SK-N-SH (cell line): ENCODE measurements at regions not wholly inside any gene's neighbourhood (a gene's known extent, or its start where the extent isn't known, plus 50 kb on each side); places are given as distances from the start of the nearest gene placed in this dataset.

Experiments used
- CTCF ChIA-PET: fragments of 300-600, 350-600 bp; formaldehyde crosslinking; extraction: SDS; loops from one replicate; lab custom pipeline; 2021; lab: Yijun Ruan, JAX
- POLR2A ChIA-PET: fragments of 350-600 bp; sonication (Branson Sonifier 250); formaldehyde crosslinking; extraction: SDS; loops from one replicate; lab custom pipeline; 2020; ENCODE audit warnings: antibody characterized with exemption, inconsistent platforms; lab: Yijun Ruan, JAX
- DNase-seq: peaks from one replicate; pipeline ENCODE4 v3.0.0; 2012
- H2AFZ ChIP-seq: fragments of 200-600 bp; sonication (generic); 2 replicates; pipeline ENCODE4 v1.8.1; 2016; ENCODE audit warnings: antibody characterized with exemption, mild to moderate bottlenecking, low read depth
- H3F3A ChIP-seq: fragments of 200-600 bp; sonication (generic); replicated peaks from 2 replicates; pipeline ENCODE3; 2016; ENCODE audit warnings: antibody characterized with exemption, mild to moderate bottlenecking; ENCODE audit not compliant: insufficient read depth
- H3K27ac ChIP-seq, 2 experiments: fragments of 200-500 bp in 1 of 2; fragments of 200-600 bp in 1 of 2; sonication (Bioruptor generic) in 1 of 2; sonication (generic), shearing (Covaris generic) in 1 of 2; 2 replicates each; pipeline versions ENCODE4 v1.5.1 to v1.6.1; 2014 to 2016; ENCODE audit warnings: low read depth in 2 of 2, inconsistent platforms in 1 of 2, low read length in 1 of 2, mild to moderate bottlenecking in 1 of 2, mixed read lengths in 1 of 2
- H3K27me3 ChIP-seq: fragments of 200-600 bp; sonication (generic), shearing (Covaris generic); 2 replicates; pipeline ENCODE4 v1.6.1; 2016; ENCODE audit warnings: mixed run types; ENCODE audit not compliant: insufficient read depth
- H3K36me3 ChIP-seq, 2 experiments: fragments of 200-500 bp in 1 of 2; fragments of 200-600 bp in 1 of 2; sonication (Bioruptor generic) in 1 of 2; sonication (generic) in 1 of 2; replicated peaks in 1 of 2; 2 replicates each; pipeline versions ENCODE3 to v1.5.1; 2014 to 2016; ENCODE audit warnings: low read length in 1 of 2, mild to moderate bottlenecking in 1 of 2; ENCODE audit not compliant: insufficient read depth in 2 of 2, control insufficient read depth in 1 of 2
- H3K4me1 ChIP-seq, 2 experiments: fragments of 200-500 bp in 1 of 2; fragments of 200-600 bp in 1 of 2; sonication (Bioruptor generic) in 1 of 2; sonication (generic), shearing (Covaris generic) in 1 of 2; 2 replicates each; pipeline versions ENCODE4 v1.5.1 to v1.6.1; 2014 to 2016; ENCODE audit warnings: low read depth in 1 of 2, low read length in 1 of 2, mixed run types in 1 of 2; ENCODE audit not compliant: insufficient read depth in 2 of 2, control insufficient read depth in 1 of 2
- H3K4me2 ChIP-seq: fragments of 200-600 bp; sonication (generic), shearing (Covaris generic); 2 replicates; pipeline ENCODE4 v1.6.1; 2017; ENCODE audit warnings: mixed run types
- H3K4me3 ChIP-seq, 2 experiments: fragments of 200-500 bp in 1 of 2; fragments of 200-600 bp in 1 of 2; sonication (Bioruptor generic) in 1 of 2; sonication (generic), shearing (Covaris generic) in 1 of 2; 2 replicates each; pipeline versions ENCODE4 v1.5.1 to v1.8.1; 2014 to 2016; ENCODE audit warnings: low read depth in 2 of 2, inconsistent platforms in 1 of 2, low read length in 1 of 2, mild to moderate bottlenecking in 1 of 2, mixed read lengths in 1 of 2, moderate library complexity in 1 of 2
- H3K79me2 ChIP-seq: fragments of 200-600 bp; sonication (generic); 2 replicates; pipeline ENCODE4 v1.8.1; 2017; ENCODE audit warnings: mild to moderate bottlenecking; ENCODE audit not compliant: insufficient read depth
- H3K9ac ChIP-seq: fragments of 200-600 bp; sonication (generic); 2 replicates; pipeline ENCODE4 v1.6.1; 2017; ENCODE audit warnings: mixed run types
- H3K9me2 ChIP-seq: fragments of 200-600 bp; sonication (generic); 2 replicates; pipeline ENCODE4 v1.6.1; 2017; ENCODE audit warnings: mixed run types
- H3K9me3 ChIP-seq: fragments of 200-600 bp; sonication (generic); 2 replicates; pipeline ENCODE4 v1.6.1; 2017; ENCODE audit warnings: mixed run types, mild to moderate bottlenecking, moderate library complexity
- H4K20me1 ChIP-seq: fragments of 200-600 bp; sonication (generic); 2 replicates; pipeline ENCODE4 v1.6.1; 2017; ENCODE audit warnings: mild to moderate bottlenecking, mixed run types; ENCODE audit not compliant: insufficient read depth
- EP300 ChIP-seq, 2 experiments: IDR thresholded peaks; 2 replicates each; pipeline versions ENCODE4 v1.4.0 to v1.6.1; 2012; ENCODE audit warnings: borderline replicate concordance in 1 of 2, low read depth in 1 of 2, low read length in 1 of 2
- FOSL2 ChIP-seq: IDR thresholded peaks from 2 replicates; pipeline ENCODE4 v1.4.0; 2012; ENCODE audit warnings: low read depth, mild to moderate bottlenecking, moderate library complexity, borderline replicate concordance
- FOXJ3 ChIP-seq: sonication (generic); formaldehyde crosslinking; IDR thresholded peaks from 2 replicates; pipeline ENCODE4 v1.5.1; 2020; ENCODE audit warnings: mild to moderate bottlenecking, missing genetic modification reagents
- GABPA ChIP-seq: IDR thresholded peaks from 2 replicates; pipeline ENCODE4 v1.4.0; 2012; ENCODE audit warnings: low read depth, mild to moderate bottlenecking
- GATA2 ChIP-seq: sonication (generic); formaldehyde crosslinking; IDR thresholded peaks from 2 replicates; pipeline ENCODE4 v1.5.0; 2020; ENCODE audit warnings: mild to moderate bottlenecking, missing genetic modification reagents
- JUND ChIP-seq: IDR thresholded peaks from 2 replicates; pipeline ENCODE4 v1.4.0; 2012
- MEF2A ChIP-seq: IDR thresholded peaks from 2 replicates; pipeline ENCODE4 v1.4.0; 2012; ENCODE audit warnings: low read depth, borderline replicate concordance
- NFIC ChIP-seq: IDR thresholded peaks from 2 replicates; pipeline ENCODE4 v1.4.0; 2012; ENCODE audit warnings: borderline replicate concordance
- POLR2AphosphoS5 ChIP-seq: IDR thresholded peaks from 2 replicates; pipeline ENCODE4 v1.6.1; 2012; ENCODE audit warnings: low read depth, low read length
- RAD21 ChIP-seq: IDR thresholded peaks from 2 replicates; pipeline ENCODE4 v1.6.1; 2012; ENCODE audit warnings: mild to moderate bottlenecking, low read length
- RCOR1 ChIP-seq: fragments of 150-350 bp; IDR thresholded peaks from 2 replicates; pipeline ENCODE4 v1.6.1; 2017; ENCODE audit warnings: antibody characterized with exemption, low read length
- RFX5 ChIP-seq: IDR thresholded peaks from 2 replicates; pipeline ENCODE4 v1.6.1; 2012; ENCODE audit warnings: mild to moderate bottlenecking, improper control_type of control experiment, low read length
- SMC3 ChIP-seq: IDR thresholded peaks from 2 replicates; pipeline ENCODE4 v1.6.1; 2012; ENCODE audit warnings: low read depth, low read length, improper control_type of control experiment
- TAF1 ChIP-seq: IDR thresholded peaks from 2 replicates; pipeline ENCODE4 v1.6.1; 2012; ENCODE audit warnings: low read depth, mild to moderate bottlenecking, low read length, moderate library complexity, borderline replicate concordance
- TCF12 ChIP-seq: IDR thresholded peaks from 2 replicates; pipeline ENCODE4 v1.4.0; 2012
- YY1 ChIP-seq: IDR thresholded peaks from 2 replicates; pipeline ENCODE4 v1.4.0; 2012; ENCODE audit warnings: low read depth, mild to moderate bottlenecking
- WGBS: methylation state at CpG from one replicate; pipeline ENCODE4 v1.1.6; 2017; ENCODE audit warnings: low lambda C conversion rate; 5-methylcytosine and 5-hydroxymethylcytosine counted together
- TF ChIP-seq, protein P1 (sequence below): IDR thresholded peaks from 2 replicates; pipeline ENCODE4; 2012
- TF ChIP-seq, protein P2 (sequence below): IDR thresholded peaks from 2 replicates; pipeline ENCODE4 v1.4.0; 2012; ENCODE audit warnings: low read depth

DNA sequence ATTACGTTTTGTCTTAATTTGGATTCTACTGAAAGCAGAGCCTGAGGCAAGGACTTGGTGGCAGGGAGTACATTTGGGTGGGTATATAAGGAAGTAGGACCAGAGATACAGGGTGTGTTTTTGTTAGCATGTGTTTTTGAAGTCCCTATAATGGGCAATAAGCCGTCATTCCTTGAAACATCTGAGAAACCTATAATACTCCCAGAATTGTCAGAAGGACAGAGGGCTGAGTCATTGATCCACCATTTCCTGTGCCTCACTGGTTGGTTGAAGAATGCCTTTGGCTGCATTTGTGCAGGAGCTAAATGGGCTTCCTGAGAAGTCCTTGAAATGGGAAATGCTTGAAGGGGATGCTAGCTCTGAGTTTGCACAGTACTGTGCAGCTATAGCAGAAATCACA is 281.8 kb upstream of the ZEB2 start:
- no peak overlapping the region for H3K4me3 ChIP-seq
- no peaks in the 10 kb centered on the region for H3K36me3 ChIP-seq
- ChIA-PET CTCF (no interaction called here), POLR2A (no interaction called here)
- H4K20me1 ChIP-seq = no peaks in the 10 kb centered on the region
- peak overlapping the region in 1 of 2 experiments; percentile 72; a peak in 2 of 4 replicates for H3K27ac ChIP-seq
- no peaks in the 10 kb centered on the region for H3K79me2 ChIP-seq
- H3K9me3 ChIP-seq = no peaks in the 10 kb centered on the region
- no peak overlapping the region for H3K9ac ChIP-seq
- no peak for DNase-seq
- peaks cover 0 to 16% of the 10 kb centered on the region in 2 experiments; a peak in 2 of 4 replicates for H3K4me1 ChIP-seq
- WGBS = 42% methylated on average over 2 of the region's 2 CpGs
- TF ChIP-seq, protein P1, sequence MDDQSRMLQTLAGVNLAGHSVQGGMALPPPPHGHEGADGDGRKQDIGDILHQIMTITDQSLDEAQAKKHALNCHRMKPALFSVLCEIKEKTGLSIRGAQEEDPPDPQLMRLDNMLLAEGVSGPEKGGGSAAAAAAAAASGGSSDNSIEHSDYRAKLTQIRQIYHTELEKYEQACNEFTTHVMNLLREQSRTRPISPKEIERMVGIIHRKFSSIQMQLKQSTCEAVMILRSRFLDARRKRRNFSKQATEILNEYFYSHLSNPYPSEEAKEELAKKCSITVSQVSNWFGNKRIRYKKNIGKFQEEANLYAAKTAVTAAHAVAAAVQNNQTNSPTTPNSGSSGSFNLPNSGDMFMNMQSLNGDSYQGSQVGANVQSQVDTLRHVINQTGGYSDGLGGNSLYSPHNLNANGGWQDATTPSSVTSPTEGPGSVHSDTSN = peak; percentile 73
- TF ChIP-seq GATA2 (CRISPR knock-in tag) (no peak), RFX5 (no peak), FOXJ3 (CRISPR knock-in tag) (no peak), YY1 (no peak), NFIC (peak; percentile 29; the same call in 1 of the 2 replicates), SMC3 (no peak), TCF12 (peak; percentile 56), JUND (peak; percentile 79), EP300 (IDR thresholded peaks at IDR 0.05; ENCODE audit: borderline replicate concordance in 1 of 2, low read depth in 1 of 2, low read length in 1 of 2) (peak in 1 of 2 experiments; percentile 38; a peak in 1 of 4 replicates), POLR2AphosphoS5 (no peak), FOSL2 (peak; percentile 77)
- TF ChIP-seq, protein P2, sequence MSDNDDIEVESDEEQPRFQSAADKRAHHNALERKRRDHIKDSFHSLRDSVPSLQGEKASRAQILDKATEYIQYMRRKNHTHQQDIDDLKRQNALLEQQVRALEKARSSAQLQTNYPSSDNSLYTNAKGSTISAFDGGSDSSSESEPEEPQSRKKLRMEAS = peak; percentile 49; the same call in 1 of the 2 replicates
- H3K27me3 ChIP-seq = no peaks in the 10 kb centered on the region
- H3F3A ChIP-seq = peaks cover 6% of the 10 kb centered on the region
- H2AFZ ChIP-seq = peak overlapping the region; percentile 71
- H3K4me2 ChIP-seq = peak overlapping the region; percentile 27; the same call in 1 of the 2 replicates
- no peaks in the 10 kb centered on the region for H3K9me2 ChIP-seq

DNA sequence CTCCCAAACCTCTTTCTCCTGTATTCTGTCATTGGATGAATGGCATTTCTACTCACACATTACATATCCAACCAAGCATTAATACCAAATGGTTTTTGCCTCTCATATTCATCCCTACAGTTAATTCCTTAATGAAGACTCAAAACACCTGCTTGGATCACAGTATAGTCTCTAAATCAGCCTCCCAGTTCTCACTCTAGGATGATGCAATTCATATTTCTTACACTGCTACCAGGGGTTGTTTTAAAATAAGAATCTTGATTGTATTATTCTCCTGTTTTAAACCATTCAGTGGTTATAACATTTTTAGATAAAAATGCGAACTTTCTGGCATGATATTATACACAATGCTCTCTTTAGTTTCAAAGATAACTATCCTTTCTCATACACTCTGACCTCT is 281.4 kb upstream of the ZEB2 start:
- no peaks in the 10 kb centered on the region for H3K9me2 ChIP-seq
- H3K9me3 ChIP-seq = no peaks in the 10 kb centered on the region
- no peaks in the 10 kb centered on the region for H3K27me3 ChIP-seq
- H3K4me2 ChIP-seq = 0 out of 2 replicates have a peak overlapping the region, but pooled peaks have one; percentile 27
- H3K79me2 ChIP-seq = no peaks in the 10 kb centered on the region
- peak overlapping the region in 1 of 2 experiments; percentile 72; a peak in 2 of 4 replicates for H3K27ac ChIP-seq
- no peak for DNase-seq
- POLR2A ChIA-PET = no interaction called here
- WGBS = 91% methylated on average over 1 of the region's 1 CpG
- no peak for TF ChIP-seq MEF2A
- TF ChIP-seq RAD21 = no peak
- TF ChIP-seq FOSL2 = no peak
- TF ChIP-seq, protein P1 = no peak
- TF ChIP-seq RCOR1 = no peak
- no peak for TF ChIP-seq GABPA
- no peak for TF ChIP-seq TAF1
- H3K4me1 ChIP-seq = peaks cover 0 to 16% of the 10 kb centered on the region in 2 experiments; a peak in 2 of 4 replicates
- H3K9ac ChIP-seq = no peak overlapping the region
- peaks cover 6% of the 10 kb centered on the region for H3F3A ChIP-seq
- no peaks in the 10 kb centered on the region for H3K36me3 ChIP-seq
- no peaks in the 10 kb centered on the region for H4K20me1 ChIP-seq
- H3K4me3 ChIP-seq = no peak overlapping the region
- H2AFZ ChIP-seq = peak overlapping the region; percentile 71
- CTCF ChIA-PET = no interaction called here
